ENCODE measurements at regions not wholly inside any gene's neighbourhood (a gene's known extent, or its start where the extent isn't known, plus 50 kb on each side); places are given as distances from the start of the nearest gene placed in this dataset.

GRCh38 chr12:107320033-107320928 lies 226.9 kb upstream of the CRY1 start:
- peak; percentile 73 to 84 for DNase-seq (ENCODE audit: low read depth in 2 of 2)

GRCh38 chr12:107320929-107321631 lies 227.7 kb upstream of the CRY1 start:
- peak in 1 of 2 donors; percentile 56 for DNase-seq (ENCODE audit: low read depth in 2 of 2)

GRCh38 chr12:107322063-107322462 lies 228.7 kb upstream of the CRY1 start:
- no peak for DNase-seq (ENCODE audit: low read depth in 2 of 2)

GRCh38 chr12:107325075-107325608 lies 231.8 kb upstream of the CRY1 start:
- no peak for DNase-seq (ENCODE audit: low read depth in 2 of 2)

- DNase-seq (ENCODE audit: low read depth in 2 of 2), result no peak
These were observed 232.9 kb upstream of the CRY1 start for GRCh38 chr12:107326237-107326636.

- no peak for DNase-seq (ENCODE audit: low read depth in 2 of 2)
These were observed 234.4 kb upstream of the CRY1 start for GRCh38 chr12:107327651-107328182.

- DNase-seq (ENCODE audit: low read depth in 2 of 2), result no peak
These were observed 235.2 kb upstream of the CRY1 start for GRCh38 chr12:107328442-107329133.

- DNase-seq (ENCODE audit: low read depth in 2 of 2), result no peak
These were observed 236.4 kb upstream of the CRY1 start for GRCh38 chr12:107329569-107330324.

- DNase-seq (ENCODE audit: low read depth in 2 of 2), result no peak
These were observed 237.6 kb upstream of the CRY1 start for GRCh38 chr12:107330831-107331431.

GRCh38 chr12:107331471-107331870 lies 238.1 kb upstream of the CRY1 start:
- DNase-seq (ENCODE audit: low read depth in 2 of 2), result no peak

GRCh38 chr12:107331912-107332311 lies 238.6 kb upstream of the CRY1 start:
- no peak for DNase-seq (ENCODE audit: low read depth in 2 of 2)

- no peak for DNase-seq (ENCODE audit: low read depth in 2 of 2)
These were observed 239.4 kb upstream of the CRY1 start for GRCh38 chr12:107332743-107333142.

GRCh38 chr12:107335802-107336570 lies 242.6 kb upstream of the CRY1 start:
- DNase-seq (ENCODE audit: low read depth in 2 of 2), result no peak

- no peak for DNase-seq (ENCODE audit: low read depth in 2 of 2)
These were observed 243.3 kb upstream of the CRY1 start for GRCh38 chr12:107336695-107337094.

- peak in 1 of 2 donors; percentile 41 for DNase-seq (ENCODE audit: low read depth in 2 of 2)
These were observed 244.2 kb upstream of the CRY1 start for GRCh38 chr12:107337346-107338095.

- no peak for DNase-seq (ENCODE audit: low read depth in 2 of 2)
These were observed 246.1 kb upstream of the CRY1 start for GRCh38 chr12:107339487-107339886.

- DNase-seq (ENCODE audit: low read depth in 2 of 2), result no peak
These were observed 246.6 kb upstream of the CRY1 start for GRCh38 chr12:107339932-107340331.

GRCh38 chr12:107340898-107341297 lies 247.5 kb upstream of the CRY1 start:
- DNase-seq (ENCODE audit: low read depth in 2 of 2), result no peak
